Stomach (tissue), 4 donors: ENCODE measurements at regions not wholly inside any gene's neighbourhood (a gene's known extent, or its start where the extent isn't known, plus 50 kb on each side); places are given as distances from the start of the nearest gene placed in this dataset.

Experiments
- EP300 ChIP-seq: sonication (generic); formaldehyde crosslinking; IDR thresholded peaks from one replicate; pipeline ENCODE4 v1.6.1; 2017; ENCODE audit warnings: antibody characterized with exemption
- TF ChIP-seq, protein P1 (sequence below), 7 experiments: fragments of 450-650 bp in 4 of 7; fragments of 200-600 bp in 3 of 7; sonication (generic) in 3 of 7; IDR thresholded peaks; one replicate each; pipeline ENCODE4 v1.5.1; 2016 to 2019; ENCODE audit warnings: antibody characterized with exemption in 7 of 7, control low read depth in 2 of 7, mild to moderate bottlenecking in 1 of 7

DNA sequence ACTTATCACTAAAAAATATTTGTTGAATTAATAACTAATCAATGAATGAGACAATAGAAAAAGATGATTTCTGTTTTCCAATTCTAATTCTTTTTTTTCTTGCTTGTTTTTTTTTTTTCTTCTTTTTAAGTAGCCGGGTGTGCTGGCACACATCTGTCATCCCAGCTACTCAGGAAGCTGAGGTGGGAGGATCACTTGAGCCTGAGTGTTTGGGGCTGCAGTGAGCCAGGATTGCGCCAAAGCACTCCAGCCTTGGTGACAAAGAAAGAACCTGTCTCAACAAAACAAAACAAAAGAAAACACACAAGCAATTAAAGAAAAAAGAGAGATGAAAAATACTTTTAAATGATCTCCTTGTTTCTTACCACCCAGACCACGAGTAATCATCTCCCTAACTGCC, 1109.3 kb downstream of the REEP3 start:
- no peak for TF ChIP-seq EP300
- TF ChIP-seq, protein P1, sequence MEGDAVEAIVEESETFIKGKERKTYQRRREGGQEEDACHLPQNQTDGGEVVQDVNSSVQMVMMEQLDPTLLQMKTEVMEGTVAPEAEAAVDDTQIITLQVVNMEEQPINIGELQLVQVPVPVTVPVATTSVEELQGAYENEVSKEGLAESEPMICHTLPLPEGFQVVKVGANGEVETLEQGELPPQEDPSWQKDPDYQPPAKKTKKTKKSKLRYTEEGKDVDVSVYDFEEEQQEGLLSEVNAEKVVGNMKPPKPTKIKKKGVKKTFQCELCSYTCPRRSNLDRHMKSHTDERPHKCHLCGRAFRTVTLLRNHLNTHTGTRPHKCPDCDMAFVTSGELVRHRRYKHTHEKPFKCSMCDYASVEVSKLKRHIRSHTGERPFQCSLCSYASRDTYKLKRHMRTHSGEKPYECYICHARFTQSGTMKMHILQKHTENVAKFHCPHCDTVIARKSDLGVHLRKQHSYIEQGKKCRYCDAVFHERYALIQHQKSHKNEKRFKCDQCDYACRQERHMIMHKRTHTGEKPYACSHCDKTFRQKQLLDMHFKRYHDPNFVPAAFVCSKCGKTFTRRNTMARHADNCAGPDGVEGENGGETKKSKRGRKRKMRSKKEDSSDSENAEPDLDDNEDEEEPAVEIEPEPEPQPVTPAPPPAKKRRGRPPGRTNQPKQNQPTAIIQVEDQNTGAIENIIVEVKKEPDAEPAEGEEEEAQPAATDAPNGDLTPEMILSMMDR (IDR thresholded peaks at IDR 0.05) = no peak
